Epithelial cell of proximal tubule (primary cell): ENCODE measurements at regions not wholly inside any gene's neighbourhood (a gene's known extent, or its start where the extent isn't known, plus 50 kb on each side); places are given as distances from the start of the nearest gene placed in this dataset.
"Not testable (repeated sequence)": the region's sequence is repeated elsewhere in the genome, so short reads cannot be mapped to it uniquely, and the experiment has no call there.

Experiments
- DNase-seq: peaks from one replicate; pipeline ENCODE4 v3.0.0-alpha.2; 2011; ENCODE audit warnings: low read depth
- H3K4me3 ChIP-seq: 2 replicates; pipeline ENCODE4 v1.5.1; 2011; ENCODE audit warnings: low read depth, mild to moderate bottlenecking, low read length
- CTCF ChIP-seq: conservative IDR thresholded peaks from 2 replicates; pipeline ENCODE4 v1.5.1; 2012; ENCODE audit warnings: low read depth, mild to moderate bottlenecking, low read length

- no peak for TF ChIP-seq CTCF
- no peak for DNase-seq
- no peak overlapping the region for H3K4me3 ChIP-seq
Measured at GRCh38 chr10:120019568-120019967, 127.0 kb downstream of the SEC23IP start.

- no peak for DNase-seq
- no peak for TF ChIP-seq CTCF
- no peak overlapping the region for H3K4me3 ChIP-seq
Measured at GRCh38 chr10:120022357-120022756, 129.8 kb downstream of the SEC23IP start.

- no peak for TF ChIP-seq CTCF
- DNase-seq, result no peak
Measured at GRCh38 chr10:120034236-120034635, 141.7 kb downstream of the SEC23IP start.

GRCh38 chr10:120039046-120039445 lies 146.5 kb downstream of the SEC23IP start:
- no peak for TF ChIP-seq CTCF
- DNase-seq, result no peak
- H3K4me3 ChIP-seq, result no peak overlapping the region

More at GRCh38 chr10:120034236-120034635, 141.7 kb downstream of the SEC23IP start:
- H3K4me3 ChIP-seq, result no peak overlapping the region

GRCh38 chr10:120039826-120040225 lies 147.3 kb downstream of the SEC23IP start:
- no peak for DNase-seq
- TF ChIP-seq CTCF, result no peak
- H3K4me3 ChIP-seq, result no peak overlapping the region

GRCh38 chr10:120041807-120042559 lies 149.5 kb downstream of the SEC23IP start:
- no peak overlapping the region for H3K4me3 ChIP-seq
- no peak for TF ChIP-seq CTCF

GRCh38 chr10:120042705-120043104 lies 150.2 kb downstream of the SEC23IP start:
- TF ChIP-seq CTCF, result no peak
- no peak overlapping the region for H3K4me3 ChIP-seq
- no peak for DNase-seq

More at GRCh38 chr10:120041807-120042559, 149.5 kb downstream of the SEC23IP start:
- no peak for DNase-seq

- H3K4me3 ChIP-seq, DNase-seq: not testable (repeated sequence)
Measured at GRCh38 chr10:120047373-120047772, 154.8 kb downstream of the SEC23IP start.
